HuH-7.5 (cell line): ENCODE measurements at regions not wholly inside any gene's neighbourhood (a gene's known extent, or its start where the extent isn't known, plus 50 kb on each side); places are given as distances from the start of the nearest gene placed in this dataset.
"Not testable (repeated sequence)": the region's sequence is repeated elsewhere in the genome, so short reads cannot be mapped to it uniquely, and the experiment has no call there.

Experiments
- DNase-seq: peaks from one replicate; pipeline ENCODE4 v3.0.0; 2011; ENCODE audit warnings: low spot score

GRCh38 chr1:157255891-157256290, 117.7 kb upstream of the ETV3 start:
- DNase-seq: not testable (repeated sequence)

- DNase-seq: not testable (repeated sequence)
Measured at GRCh38 chr1:157254183-157254582, 116.0 kb upstream of the ETV3 start.

- DNase-seq: no peak
Measured at GRCh38 chr1:157252473-157252872, 114.3 kb upstream of the ETV3 start.

GRCh38 chr1:157249739-157250138, 111.5 kb upstream of the ETV3 start:
- DNase-seq: no peak

- no peak for DNase-seq
Measured at GRCh38 chr1:157249326-157249725, 111.1 kb upstream of the ETV3 start.

GRCh38 chr1:157247764-157248049, 109.5 kb upstream of the ETV3 start:
- DNase-seq: not testable (repeated sequence)

- no peak for DNase-seq
Measured at GRCh38 chr1:157247005-157247763, 109.0 kb upstream of the ETV3 start.

- no peak for DNase-seq
Measured at GRCh38 chr1:157245823-157246222, 107.6 kb upstream of the ETV3 start.

- DNase-seq: no peak
Measured at GRCh38 chr1:157241185-157241538, 103.0 kb upstream of the ETV3 start.

- DNase-seq: peak; percentile 5
Measured at GRCh38 chr1:157240495-157241184, 102.4 kb upstream of the ETV3 start.

- no peak for DNase-seq
Measured at GRCh38 chr1:157239936-157240335, 101.7 kb upstream of the ETV3 start.

- DNase-seq: no peak
Measured at GRCh38 chr1:157238585-157238984, 100.4 kb upstream of the ETV3 start.

- no peak for DNase-seq
Measured at GRCh38 chr1:157237981-157238380, 99.8 kb upstream of the ETV3 start.

- no peak for DNase-seq
Measured at GRCh38 chr1:157237522-157237921, 99.3 kb upstream of the ETV3 start.

GRCh38 chr1:157236072-157236471, 97.9 kb upstream of the ETV3 start:
- no peak for DNase-seq

- DNase-seq: no peak
Measured at GRCh38 chr1:157235307-157235706, 97.1 kb upstream of the ETV3 start.

GRCh38 chr1:157234705-157235273, 96.6 kb upstream of the ETV3 start:
- no peak for DNase-seq

GRCh38 chr1:157233131-157233530, 94.9 kb upstream of the ETV3 start:
- no peak for DNase-seq

GRCh38 chr1:157231846-157232525, 93.8 kb upstream of the ETV3 start:
- no peak for DNase-seq

GRCh38 chr1:157230500-157230899, 92.3 kb upstream of the ETV3 start:
- DNase-seq: no peak

- no peak for DNase-seq
Measured at GRCh38 chr1:157227700-157228099, 89.5 kb upstream of the ETV3 start.

- no peak for DNase-seq
Measured at GRCh38 chr1:157226739-157227138, 88.5 kb upstream of the ETV3 start.

- DNase-seq: no peak
Measured at GRCh38 chr1:157219600-157219999, 81.4 kb upstream of the ETV3 start.
